GM18498 (cell line): ENCODE measurements at regions not wholly inside any gene's neighbourhood (a gene's known extent, or its start where the extent isn't known, plus 50 kb on each side); places are given as distances from the start of the nearest gene placed in this dataset.
"Not testable (repeated sequence)": the region's sequence is repeated elsewhere in the genome, so short reads cannot be mapped to it uniquely, and the experiment has no call there.

Source experiments
- ATAC-seq: cut with Tn5 transposase; IDR thresholded peaks from one replicate; pipeline ENCODE4 v1.9.1; 2021; ENCODE audit warnings: mild to moderate bottlenecking, moderate library complexity; ENCODE audit not compliant: unreplicated experiment

DNA sequence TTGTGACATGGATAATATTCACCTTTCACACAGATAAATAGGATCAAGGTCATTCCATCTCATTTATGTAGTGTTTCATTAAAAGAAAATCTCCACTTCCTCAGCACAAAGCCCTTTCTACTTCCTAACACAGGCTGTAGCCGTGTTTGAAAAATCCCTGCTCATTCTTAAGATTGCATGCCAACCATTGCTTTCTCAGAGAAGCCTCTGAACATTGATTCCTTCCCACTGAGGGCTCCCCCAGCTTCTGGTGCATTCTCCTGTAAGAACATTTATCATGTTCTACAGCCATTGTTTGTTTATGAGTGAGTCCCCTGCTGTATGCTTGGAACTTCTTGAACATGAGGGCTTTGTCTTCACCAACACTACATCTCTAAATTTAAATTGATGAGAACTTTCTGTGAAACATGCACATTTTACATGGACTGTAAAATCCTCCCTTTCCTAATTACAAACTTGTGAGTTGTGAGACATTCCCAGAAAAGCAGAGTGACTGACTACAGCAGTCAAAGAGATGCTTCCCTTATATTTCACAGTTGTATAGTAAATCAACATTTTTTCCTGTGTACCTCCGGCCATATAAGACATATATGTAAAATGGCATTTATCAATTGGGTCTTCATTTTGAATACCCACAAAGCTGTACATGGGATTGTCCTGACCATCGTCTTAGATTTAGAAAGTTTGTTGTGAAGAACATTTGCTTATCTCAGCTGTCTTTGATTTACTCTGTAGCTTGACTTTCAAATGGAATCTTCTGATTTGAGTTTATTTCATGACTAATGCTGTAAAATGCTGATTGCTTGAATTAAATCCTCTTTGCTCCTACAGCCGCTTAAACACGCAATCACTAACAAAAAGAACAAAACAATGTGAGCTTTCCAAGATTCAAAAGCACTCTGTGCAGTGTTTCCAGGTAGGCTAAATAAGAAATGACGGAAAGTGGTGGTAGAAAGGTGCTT, 600.5 kb upstream of the SLIT2 start:
- ATAC-seq = no peak

DNA sequence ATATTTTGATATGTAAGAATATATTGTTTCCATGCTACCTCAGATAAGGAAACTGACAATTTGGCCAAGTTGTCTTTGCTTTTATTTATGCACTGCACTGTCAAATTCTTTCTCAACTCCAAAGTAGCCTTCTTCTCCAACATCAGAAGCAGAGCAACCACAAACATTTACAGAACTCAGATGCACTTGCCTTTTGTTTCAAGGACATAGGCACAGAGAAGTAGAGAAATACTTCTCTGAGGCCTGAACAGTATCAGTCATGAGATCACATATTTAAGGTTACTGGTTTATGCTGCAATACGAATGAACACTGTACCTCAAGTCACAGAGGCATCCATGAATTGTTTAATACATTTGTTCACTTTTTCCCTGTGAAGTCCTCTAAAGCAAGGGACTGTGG, 606.1 kb upstream of the SLIT2 start:
- ATAC-seq = no peak

DNA sequence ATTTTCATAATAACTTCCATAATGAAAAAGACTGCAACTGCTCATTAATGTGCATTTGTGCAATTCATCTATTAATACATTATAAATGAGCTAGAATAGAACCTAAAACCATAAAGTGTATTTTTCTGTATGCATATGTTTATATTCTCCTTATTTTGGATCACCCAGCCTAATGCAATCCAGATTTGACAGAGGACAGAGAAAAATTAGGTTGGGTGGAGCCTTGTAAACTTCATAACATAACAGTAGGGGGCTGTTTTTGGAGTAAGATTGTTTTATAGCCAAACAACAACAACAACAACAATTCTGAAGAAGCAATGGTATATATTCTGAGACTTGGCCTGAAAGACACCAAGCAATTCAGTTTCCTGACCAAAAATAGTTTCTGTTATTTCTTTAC, 615.3 kb upstream of the SLIT2 start:
- ATAC-seq = no peak

DNA sequence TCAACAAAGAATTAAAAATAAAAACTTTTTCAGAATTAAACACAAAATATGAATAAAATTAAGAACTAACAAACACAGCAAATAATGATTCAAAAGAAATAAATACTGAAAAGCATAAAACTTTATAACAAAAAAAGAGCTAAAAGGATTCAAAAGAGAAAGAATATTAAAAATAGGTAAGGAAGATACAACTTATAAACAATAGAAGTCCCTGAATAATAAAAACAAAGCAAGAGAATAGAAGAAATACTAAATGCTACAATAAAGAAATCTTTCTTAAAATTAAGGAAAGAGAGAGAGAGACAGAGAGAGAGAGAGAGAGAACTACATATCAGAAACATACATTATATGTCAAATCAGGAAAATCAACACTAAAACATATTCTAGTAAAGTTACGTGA, 619.9 kb upstream of the SLIT2 start:
- ATAC-seq = no peak

DNA sequence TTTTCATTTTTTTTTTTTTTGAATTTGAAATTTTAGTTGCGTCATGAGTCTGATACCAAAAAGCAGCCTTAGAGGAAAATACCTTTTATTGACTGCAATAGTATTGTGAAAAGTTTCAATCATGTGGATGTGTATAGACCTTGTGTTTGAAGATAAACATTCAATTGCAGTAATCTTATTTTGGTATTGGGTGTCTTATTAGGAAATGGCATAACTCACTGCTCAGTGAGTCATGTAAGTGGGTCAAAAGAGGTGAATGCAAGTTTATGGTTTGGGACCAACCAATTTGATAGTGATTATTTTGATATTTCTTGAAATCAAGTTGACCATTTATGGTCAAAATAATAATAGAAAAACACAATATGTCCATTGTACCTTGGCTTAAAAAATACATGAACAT, 627.8 kb upstream of the SLIT2 start:
- no peak for ATAC-seq

DNA sequence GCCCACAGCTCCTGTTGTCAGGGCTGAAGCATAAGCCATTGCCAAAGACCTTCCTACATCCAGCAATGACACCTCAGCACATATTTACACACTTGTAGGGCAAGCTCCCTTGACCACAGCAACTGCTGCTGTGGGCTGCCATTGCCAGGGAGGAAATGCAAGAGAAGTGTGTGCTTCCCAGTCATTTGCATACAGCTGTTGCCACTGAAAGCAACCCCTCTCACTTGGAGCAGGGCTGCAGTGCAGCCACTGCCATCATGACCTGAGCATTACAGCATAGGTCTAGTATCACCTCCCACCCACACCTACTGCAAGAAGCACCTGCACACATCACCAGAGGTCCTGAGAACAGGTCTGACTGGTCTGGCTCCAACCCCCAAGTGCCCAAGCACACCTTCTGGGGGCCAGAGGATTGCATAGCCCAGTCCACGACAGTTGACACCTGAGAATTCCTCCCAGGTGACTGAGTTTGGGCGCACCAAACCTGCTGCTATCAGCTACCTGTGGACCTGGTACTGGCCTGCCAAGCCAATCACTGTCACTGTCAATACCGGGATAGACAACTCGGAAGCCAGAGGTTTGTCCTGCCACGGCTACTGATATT, 636.5 kb upstream of the SLIT2 start:
- no peak for ATAC-seq

DNA sequence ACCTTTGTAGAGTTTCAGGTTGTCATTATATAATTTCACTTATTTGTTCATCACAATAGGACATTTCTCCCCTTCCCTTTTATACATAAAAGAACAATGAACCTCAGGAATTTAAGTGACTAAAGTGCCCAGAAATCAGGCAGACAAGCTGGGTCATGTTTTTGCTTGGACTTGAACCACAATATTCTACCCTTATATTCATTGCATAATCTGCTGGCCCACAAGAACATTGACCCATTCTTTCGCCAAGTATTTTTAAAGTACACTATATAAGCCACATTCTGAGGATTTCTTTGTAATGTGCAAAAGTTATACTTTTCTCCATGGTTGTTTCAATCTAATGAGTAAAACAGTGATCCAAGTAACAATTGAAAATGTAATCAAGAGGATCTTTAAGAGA, 637.5 kb upstream of the SLIT2 start:
- no peak for ATAC-seq

DNA sequence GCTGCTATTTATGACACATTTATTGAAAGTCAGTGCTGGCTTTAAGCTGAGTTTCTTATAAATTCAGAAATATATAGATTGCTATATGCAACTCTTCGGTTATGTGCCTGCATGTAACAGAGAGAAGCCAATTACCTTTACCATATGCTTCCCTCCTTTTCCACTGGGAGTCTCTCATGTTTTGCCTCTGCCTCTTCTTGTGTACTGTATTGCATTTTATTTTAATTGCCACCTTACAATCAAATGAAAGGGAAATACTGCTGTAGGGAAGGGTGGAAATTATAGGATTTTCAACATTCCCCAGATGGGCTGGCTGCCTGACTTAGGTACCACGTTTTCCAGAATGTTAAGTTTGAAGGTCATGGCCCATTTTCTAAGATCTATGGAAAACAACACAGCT, 655.4 kb upstream of the SLIT2 start:
- ATAC-seq = no peak

DNA sequence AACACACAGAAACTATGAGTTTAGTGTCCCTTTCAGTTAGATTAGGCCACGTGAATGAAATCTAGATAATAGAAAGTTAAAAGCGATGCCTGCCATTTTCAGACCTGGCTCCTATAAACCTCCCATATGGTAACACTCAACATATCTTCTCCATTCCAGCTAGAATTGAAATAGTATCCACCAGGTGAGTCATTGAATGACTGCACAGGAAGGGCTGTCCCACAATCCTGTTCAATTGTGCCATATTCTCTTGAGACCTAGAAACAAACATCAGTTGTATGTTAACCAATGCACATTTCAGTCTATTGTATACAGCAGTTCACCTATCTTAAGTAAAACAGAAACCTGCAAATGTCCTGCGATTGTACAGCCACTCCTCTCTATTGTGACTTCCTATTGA, 659.3 kb upstream of the SLIT2 start:
- no peak for ATAC-seq

DNA sequence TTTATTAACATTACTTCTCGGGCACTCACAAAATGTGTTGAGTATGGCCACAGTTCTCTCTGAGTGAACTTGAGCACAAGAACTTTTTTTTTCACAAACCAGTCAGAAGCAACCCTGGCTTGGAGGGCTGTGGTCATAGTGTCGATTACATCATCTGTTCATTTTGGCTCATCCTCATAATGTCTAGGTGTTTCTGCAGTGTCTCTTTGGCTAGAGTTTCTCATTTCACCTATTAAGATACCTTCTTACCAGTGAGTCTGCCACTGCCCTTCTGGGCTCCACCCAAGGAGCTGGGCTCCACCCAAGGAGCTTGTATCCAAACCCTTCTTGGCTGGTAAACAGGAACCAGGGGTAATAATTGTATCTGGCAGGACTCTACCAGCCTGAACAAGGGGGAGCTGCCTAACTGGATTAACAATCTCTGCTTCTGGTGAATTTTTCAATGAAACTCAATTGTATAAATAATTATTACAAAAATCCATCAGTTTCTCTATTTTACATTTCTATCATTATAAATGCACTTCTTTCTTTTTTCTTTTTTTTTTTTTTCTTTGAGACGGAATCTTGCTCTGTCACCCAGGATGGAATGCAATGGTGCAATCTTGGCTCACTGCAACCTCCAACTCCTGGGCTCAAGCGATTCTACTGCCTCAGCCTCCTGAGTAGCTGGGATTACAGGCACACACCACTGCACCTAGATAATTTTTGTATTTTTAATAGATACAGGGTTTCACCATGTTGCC, 667.7 kb upstream of the SLIT2 start:
- ATAC-seq = no peak

DNA sequence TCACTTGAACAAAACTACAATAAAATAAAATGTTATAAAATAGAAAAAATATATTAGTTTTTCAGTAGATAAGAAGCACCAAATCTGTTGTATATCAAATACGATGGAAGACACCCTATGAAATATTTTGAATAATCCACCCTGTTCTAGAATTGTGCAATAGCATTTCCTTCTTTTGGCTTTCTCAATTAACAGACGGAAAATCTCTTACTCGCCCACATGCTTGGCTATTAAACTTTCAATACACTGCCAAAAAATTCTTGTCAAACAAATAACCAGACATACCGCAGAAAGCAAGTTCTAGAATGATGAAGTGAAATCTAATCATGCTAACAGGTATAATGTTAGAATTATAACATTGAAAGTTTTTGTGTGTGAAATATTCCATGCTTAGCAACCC, 671.6 kb upstream of the SLIT2 start:
- no peak for ATAC-seq

DNA sequence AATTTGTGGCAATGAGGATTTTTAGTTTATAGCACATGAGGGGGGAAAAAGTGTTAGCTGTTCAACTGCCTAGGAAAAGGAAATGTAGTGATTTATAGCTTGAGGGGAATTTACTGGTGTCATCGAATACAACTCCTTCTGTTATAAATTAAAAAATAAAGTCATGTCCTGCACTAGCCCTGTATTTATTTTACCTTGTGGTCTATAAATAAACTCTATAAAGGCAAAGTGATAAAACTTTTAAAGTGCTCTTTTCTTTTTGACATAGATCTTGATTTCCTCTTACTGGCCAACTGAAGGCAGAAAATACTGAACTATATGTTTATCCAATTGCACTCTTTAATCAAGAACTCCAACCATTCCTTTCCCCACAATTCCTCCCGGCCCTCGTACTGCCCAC, 672.1 kb upstream of the SLIT2 start:
- ATAC-seq = no peak

DNA sequence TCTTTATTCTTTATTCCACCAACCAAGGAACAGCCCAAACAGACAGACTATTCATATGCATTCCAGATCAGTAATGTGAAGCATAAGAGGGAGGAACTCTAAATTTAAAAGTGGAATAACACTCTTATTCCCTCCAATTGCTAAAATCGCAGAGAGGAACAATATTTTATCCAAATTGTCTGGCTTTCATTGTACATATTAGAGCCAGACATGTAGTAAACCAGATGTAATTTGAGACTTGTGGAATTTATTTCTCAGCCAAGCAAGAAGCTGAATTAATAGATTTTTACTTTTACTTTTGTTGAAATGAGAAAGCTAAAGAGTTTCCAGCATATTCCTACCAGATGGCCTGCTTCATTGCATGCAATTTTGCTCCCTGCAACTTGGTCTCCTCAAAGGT, 674.6 kb upstream of the SLIT2 start:
- no peak for ATAC-seq

DNA sequence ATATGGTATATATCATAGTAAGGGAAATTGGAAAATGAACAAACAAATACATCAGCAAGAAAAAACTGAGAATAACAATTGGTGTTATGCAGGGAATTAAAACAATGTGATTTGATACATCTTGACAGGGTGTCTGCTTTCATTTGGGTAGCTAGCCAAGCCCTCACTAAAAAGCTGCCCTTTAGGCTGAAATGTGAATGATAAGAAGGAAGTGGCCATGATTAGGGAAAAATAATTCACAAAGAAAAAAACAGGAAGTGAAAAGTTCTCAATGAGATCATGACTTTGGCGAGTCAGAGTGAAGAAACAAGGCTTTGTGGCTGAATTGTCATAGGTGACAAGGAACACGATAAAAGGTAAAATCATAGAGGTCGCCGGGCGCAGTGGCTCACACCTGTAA, 675.8 kb upstream of the SLIT2 start:
- ATAC-seq = no peak

DNA sequence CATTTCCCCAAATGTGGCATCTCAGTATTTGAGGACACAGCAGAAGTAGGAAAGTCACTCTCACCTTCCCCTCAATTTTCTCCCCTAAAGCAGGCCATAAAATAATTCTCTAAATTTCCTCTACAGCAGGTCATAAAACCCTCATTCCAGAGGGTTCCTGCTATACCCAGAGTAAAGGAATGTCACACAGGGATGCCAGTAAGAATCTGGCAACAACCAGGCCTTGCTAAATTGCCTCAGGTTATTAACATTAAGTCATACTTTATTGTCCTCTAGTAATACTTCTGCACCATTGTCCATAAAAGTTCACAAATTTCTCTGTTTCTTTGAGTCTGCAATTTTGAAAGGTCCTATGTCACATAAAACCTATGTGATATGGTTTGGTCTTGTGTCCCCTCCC, 685.7 kb upstream of the SLIT2 start:
- no peak for ATAC-seq

DNA sequence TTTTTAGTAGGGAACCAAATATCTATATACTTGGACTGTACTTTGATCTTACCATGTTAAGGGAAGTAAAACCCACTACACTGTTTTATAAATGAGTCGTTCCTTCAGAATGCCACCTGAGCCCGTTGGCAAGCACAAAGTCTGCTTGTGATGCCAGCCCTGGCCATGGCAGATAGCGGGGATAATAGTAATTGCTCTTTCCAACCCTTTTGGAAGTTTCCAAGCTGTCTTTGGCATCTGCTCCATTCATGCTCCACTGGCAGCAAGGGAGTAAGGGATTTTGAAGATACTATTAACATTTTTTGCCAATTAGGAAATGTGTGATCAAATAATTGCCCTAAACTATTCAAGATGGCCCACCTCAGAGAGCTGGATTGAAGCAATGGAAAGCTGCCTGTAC, 689.2 kb upstream of the SLIT2 start:
- no peak for ATAC-seq

DNA sequence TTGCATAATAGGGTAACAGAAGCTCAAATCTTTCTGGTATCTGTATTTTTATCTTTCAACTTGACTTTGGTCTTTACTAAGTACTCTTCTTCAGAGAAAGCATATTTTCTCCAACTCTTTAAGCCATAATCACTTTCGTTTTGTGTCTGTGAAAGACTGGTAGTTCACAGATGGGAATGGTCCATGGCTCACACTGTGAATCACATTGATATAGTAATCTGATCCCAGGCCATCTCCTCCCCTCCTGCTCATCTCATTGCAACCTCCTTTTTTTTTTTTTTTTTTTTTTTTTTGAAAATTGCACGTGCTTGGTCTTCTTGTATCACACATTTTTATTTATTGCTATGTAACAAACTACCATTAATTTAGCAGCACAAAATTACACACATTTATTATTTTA, 694.5 kb upstream of the SLIT2 start:
- no peak for ATAC-seq

DNA sequence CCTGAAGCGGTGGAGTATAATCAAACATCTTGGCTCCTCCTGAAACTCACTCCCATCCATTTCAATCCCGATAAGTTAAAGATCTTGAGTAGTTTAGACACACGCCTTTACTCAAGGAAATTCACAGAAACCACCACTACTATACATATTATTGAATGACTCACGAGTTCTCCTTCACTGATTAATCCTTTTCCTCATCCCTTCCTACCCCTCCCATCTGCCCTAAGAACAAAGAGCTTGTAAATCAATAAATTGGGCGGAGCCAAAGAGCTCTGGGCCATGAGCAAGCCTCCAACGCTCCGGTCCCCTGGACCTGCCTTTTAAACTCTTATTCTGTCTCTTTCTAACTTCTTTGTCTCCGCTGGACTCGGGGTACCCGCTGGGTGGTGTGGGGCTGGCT, 695.4 kb upstream of the SLIT2 start:
- ATAC-seq = not testable (repeated sequence)

DNA sequence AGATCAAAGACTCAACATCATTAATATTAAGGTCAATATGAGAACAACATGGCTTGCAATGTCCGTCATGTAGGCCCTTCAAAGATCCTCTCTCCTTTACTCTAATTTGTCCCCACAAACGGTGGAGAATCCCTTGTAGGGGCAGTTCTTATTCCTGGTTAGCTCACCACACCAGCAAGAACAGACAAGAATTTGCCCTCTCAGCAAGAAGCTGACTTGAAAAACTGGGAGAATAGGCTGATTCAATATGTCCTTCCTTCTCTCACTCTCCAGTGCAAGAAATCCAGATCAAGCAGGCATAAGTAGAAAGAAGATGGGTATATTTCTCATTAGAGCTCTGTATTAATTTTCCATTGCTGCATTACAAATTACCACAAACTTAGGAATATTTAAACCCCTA, 704.2 kb upstream of the SLIT2 start:
- ATAC-seq = no peak

DNA sequence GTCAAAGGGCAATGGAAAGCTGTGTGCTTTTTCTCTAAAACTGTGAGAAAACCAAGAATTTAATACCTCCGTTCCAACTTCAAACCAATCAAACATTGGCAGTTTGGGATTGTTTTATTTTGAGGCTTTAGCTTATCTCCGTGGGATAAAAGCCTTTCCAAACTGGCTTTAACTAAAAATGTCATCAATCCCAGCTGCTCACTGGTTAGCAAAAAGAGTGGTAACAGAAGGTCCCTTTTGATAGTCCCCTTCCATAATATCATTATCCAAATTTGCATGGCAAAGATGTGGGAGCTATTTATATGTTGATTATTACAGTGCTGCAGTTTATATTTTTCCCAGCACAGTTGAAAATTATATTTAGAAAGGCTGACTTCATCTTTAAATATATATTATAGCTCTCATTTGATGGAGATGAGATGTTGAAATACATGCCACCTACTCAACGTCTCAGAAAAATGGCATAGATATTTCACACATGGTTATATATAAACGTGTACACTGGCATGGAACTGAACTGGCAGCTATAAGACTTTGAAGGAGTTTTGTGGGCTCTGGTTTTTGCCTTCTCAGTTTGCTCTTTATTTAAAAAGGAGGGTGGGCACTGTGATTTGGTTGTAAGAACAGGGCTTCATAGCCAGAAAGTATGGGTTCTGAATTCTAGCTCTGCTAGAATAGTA, 707.1 kb upstream of the SLIT2 start:
- ATAC-seq = no peak

DNA sequence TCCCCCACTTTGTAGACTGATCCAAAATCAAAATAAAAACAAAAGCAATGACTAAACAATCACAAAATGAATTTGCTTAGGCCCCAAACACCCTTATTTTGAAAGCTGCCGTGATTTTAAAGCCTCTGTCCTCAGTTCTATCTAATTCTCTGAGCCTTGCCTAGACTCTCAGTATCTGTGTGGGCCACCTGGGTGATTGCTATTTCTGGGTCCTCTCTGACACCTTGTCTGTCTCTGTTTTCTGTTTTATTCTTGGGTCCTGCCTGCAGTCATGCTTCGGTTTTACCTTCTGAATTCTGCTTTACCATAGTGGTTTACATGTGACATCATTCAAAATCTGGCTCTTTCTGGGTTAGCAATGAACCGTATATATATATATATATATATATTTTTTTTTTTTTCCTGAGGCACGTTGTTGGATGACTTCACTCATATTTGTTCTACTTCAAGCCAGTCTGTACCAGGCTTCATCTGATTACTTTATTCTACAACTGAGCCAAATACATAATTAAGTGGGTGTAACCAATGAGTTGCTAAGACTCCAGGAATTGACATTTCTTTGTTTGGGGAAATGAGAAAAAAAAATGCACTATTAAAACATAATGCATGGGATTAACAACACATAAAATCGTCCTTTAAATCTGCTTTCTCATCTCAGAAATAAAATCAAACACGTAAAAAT, 710.7 kb upstream of the SLIT2 start:
- ATAC-seq = no peak
